Tibial nerve (tissue), 4 donors: ENCODE measurements at regions not wholly inside any gene's neighbourhood (a gene's known extent, or its start where the extent isn't known, plus 50 kb on each side); places are given as distances from the start of the nearest gene placed in this dataset.

Experiments
- EP300 ChIP-seq, 2 donors: sonication (generic); formaldehyde crosslinking; IDR thresholded peaks; one replicate each; pipeline ENCODE4 v1.6.1; 2017; ENCODE audit warnings: antibody characterized with exemption in 2 of 2, mild to moderate bottlenecking in 1 of 2
- TF ChIP-seq, protein P1 (sequence below), 5 experiments: fragments of 200-600 bp in 3 of 5; fragments of 450-650 bp in 2 of 5; sonication (generic) in 3 of 5; IDR thresholded peaks; one replicate each; pipeline ENCODE4 v1.5.1; 2016 to 2019; ENCODE audit warnings: antibody characterized with exemption in 5 of 5, mild to moderate bottlenecking in 3 of 5, moderate library complexity in 2 of 5

DNA sequence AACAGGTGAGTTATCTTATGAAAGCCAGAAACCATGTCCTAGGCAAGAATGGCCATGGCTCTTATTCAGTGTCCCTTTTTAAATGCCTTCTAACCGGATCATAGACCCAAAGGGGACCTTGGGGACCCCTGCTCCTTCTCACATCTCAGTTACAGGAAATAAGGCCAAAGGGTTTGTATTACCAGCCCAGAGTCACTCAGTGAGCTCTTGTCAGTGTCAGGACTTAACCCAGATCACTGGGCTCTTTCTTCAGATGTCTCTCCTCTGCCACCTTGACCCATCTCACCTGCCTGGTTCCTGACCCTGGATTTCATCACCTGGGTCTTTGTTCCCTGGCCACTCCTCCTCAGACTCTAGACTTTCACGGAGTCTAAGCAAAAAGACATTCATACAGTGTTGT, 556.7 kb downstream of the CMPK2 start:
- TF ChIP-seq, protein P1, sequence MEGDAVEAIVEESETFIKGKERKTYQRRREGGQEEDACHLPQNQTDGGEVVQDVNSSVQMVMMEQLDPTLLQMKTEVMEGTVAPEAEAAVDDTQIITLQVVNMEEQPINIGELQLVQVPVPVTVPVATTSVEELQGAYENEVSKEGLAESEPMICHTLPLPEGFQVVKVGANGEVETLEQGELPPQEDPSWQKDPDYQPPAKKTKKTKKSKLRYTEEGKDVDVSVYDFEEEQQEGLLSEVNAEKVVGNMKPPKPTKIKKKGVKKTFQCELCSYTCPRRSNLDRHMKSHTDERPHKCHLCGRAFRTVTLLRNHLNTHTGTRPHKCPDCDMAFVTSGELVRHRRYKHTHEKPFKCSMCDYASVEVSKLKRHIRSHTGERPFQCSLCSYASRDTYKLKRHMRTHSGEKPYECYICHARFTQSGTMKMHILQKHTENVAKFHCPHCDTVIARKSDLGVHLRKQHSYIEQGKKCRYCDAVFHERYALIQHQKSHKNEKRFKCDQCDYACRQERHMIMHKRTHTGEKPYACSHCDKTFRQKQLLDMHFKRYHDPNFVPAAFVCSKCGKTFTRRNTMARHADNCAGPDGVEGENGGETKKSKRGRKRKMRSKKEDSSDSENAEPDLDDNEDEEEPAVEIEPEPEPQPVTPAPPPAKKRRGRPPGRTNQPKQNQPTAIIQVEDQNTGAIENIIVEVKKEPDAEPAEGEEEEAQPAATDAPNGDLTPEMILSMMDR (IDR thresholded peaks at IDR 0.05), result no peak
- no peak for TF ChIP-seq EP300 (IDR thresholded peaks at IDR 0.05)
